GM11168 (cell line): ENCODE measurements at regions not wholly inside any gene's neighbourhood (a gene's known extent, or its start where the extent isn't known, plus 50 kb on each side); places are given as distances from the start of the nearest gene placed in this dataset.

Source experiments
- in situ Hi-C: fragments of 300-500 bp; cut with MboI; formaldehyde crosslinking; loops from one replicate; pipeline ENCODE4 v1.12.0; 2022; ENCODE audit warnings: low sequenced_read_pairs; ENCODE audit not compliant: unreplicated experiment

- in situ Hi-C loops, result no loop called here
Measured at GRCh38 chr21:16070207-16070651, 340.4 kb downstream of the USP25 start.

GRCh38 chr21:16071092-16071491 lies 341.3 kb downstream of the USP25 start:
- in situ Hi-C loops, result no loop called here

GRCh38 chr21:16071761-16072160 lies 342.0 kb downstream of the USP25 start:
- in situ Hi-C loops, result no loop called here

DNA sequence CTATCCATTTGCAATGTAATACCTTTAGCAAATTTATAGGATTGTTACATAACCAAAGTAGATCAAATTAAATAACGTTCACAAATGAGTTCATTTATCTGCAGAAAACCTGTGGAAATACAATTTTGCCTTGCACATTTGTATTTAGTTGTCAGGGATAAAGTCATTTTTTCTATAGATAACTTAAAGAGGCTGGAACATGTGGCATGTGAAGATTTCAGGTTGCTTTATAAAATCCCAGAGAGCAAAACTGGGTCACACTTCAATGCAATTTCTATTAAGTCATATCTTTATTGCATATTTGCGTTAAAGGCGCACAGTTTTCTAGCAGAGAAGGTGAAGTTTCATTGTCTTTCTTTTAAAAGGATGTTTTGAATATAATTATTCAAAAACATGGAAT lies 342.4 kb downstream of the USP25 start:
- in situ Hi-C loops, result no loop called here

- in situ Hi-C loops, result no loop called here
Measured at GRCh38 chr21:16072737-16073136, 343.0 kb downstream of the USP25 start.

GRCh38 chr21:16073586-16073985 lies 343.8 kb downstream of the USP25 start:
- in situ Hi-C loops, result no loop called here

GRCh38 chr21:16074950-16075489 lies 345.2 kb downstream of the USP25 start:
- in situ Hi-C loops, result loop anchor here (25.0 kb wide), 1 partner anchor 262 kb away; no protein-coding TSS in a partner anchor

GRCh38 chr21:16075649-16076282 lies 346.0 kb downstream of the USP25 start:
- in situ Hi-C loops, result loop anchor here (25.0 kb wide), 1 partner anchor 262 kb away; no protein-coding TSS in a partner anchor

DNA sequence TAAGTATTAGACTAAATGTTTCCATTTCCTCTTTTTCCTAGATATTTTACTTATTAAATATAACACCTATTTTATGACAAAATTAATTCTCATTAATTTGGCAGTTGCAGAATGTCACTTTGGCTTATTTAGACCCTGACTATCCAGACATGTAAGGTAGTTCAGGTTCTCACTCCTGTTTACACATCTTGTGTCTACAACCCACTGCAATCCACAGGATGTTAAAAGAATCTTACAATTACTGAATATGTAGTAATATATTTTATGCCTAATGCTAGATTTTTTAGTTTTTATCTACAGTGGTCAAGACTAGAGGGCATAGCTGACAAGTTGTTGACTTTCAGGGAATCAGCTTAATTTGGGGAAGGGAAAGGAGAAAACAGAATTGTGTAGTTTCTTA lies 346.7 kb downstream of the USP25 start:
- in situ Hi-C loops, result loop anchor here (25.0 kb wide), 1 partner anchor 261 kb away; no protein-coding TSS in a partner anchor

DNA sequence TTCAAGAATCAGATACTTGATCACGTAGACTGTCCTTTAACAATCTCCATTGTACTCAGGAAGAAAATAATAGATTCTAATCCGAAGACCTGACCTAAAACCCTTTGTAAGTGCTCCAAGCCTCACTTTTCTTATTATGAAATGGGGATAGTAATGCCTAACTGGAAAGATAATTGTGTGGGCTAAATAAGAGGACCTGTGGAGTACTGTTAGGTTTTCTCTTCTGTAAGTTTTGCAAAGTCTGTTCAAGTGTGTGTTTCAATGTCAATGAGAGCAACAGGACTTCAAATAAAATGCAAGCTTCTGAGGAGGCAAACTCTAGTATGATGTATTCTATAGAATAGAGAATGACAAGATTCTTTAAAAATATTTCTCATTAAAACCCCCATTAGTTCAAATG lies 348.6 kb downstream of the USP25 start:
- in situ Hi-C loops, result loop anchor here (25.0 kb wide), 1 partner anchor 259 kb away; no protein-coding TSS in a partner anchor

GRCh38 chr21:16079830-16080229 lies 350.0 kb downstream of the USP25 start:
- in situ Hi-C loops, result loop anchor here (25.0 kb wide), 1 partner anchor 257 kb away; no protein-coding TSS in a partner anchor

DNA sequence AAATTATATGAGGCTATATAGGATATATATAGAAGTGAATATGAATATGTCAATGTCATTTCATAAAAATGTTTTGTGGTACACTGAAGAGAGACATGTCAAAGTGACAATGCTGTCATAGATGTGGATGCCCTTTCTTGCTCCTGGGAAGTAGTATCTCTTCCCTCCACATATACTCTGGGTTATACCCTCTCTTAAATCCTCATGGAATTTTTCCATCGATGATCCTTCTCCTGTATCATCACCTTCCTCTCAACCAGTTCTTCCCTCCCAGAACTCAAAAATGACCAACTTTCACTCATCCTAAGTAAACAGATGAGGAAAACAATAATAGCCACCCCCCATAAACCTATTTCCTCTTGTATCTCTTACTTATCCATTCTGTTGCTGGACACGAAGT lies 351.5 kb downstream of the USP25 start:
- in situ Hi-C loops, result loop anchor here (25.0 kb wide), 1 partner anchor 256 kb away; no protein-coding TSS in a partner anchor

GRCh38 chr21:16082038-16082816 lies 352.4 kb downstream of the USP25 start:
- in situ Hi-C loops, result loop anchor here (25.0 kb wide), 1 partner anchor 255 kb away; no protein-coding TSS in a partner anchor

DNA sequence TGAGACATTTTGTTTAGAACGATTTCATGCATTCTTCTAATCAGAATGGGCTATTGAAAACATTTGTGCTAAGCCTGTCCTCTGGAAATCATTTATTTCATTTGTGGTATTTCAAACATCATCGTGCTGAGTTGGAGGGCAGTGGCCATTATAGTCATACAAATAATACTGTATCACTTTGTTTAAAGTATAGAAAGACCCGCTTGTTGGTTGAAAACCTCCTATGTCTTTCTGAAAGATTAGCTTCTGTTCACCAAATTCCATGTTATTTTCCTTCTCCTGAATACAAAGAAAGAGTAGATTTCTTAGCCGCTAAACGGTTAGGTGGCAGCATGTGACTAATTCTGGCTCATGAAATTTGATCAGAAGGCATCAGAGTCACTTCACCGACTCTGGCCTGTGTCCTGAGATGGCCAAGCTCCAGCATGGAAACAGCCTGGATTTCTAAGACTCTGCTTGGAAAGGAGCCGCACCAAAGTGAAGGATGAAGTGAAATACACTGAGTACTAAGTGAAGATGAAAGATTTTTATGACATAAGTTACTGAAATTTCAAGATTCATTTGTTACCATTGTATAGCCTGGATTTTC lies 355.1 kb downstream of the USP25 start:
- in situ Hi-C loops, result loop anchor here (25.0 kb wide), 1 partner anchor 252 kb away; no protein-coding TSS in a partner anchor

DNA sequence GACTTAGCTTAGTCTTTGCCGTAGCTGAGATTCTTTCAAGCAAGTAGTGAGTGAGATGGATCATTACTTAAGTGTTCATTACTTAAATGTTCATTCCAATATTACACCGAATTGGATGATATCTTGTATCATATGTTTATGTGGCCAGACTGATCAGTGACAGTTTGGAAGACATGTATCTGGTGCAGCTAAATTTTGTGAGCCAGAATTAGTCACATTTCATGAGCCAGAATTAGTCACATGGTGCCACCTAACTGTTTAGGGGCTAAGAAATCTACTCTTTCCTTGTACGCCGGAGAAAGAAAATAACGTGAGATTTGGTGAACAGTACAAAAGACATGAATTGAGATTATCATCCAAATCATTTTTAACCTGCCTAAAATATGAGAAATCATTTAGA lies 355.6 kb downstream of the USP25 start:
- in situ Hi-C loops, result loop anchor here (25.0 kb wide), 1 partner anchor 252 kb away; no protein-coding TSS in a partner anchor

DNA sequence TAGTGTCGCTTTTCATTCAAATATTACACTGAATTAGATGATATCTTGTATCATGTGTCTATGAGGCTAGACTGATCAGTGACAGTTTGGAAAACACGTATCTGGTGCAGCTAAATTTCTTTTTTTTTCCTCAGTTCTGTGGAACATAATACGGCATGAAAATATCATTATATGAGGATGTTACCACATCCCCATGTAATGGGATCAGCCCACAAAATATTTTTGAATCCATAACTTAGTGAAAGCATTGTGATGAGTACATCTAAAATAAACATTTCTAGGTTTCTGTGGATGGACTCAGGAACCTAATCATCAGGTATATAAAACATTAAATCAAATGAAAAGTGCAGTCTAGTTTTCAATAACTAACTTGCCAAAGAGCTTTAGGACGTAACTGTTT lies 356.3 kb downstream of the USP25 start:
- in situ Hi-C loops, result loop anchor here (25.0 kb wide), 1 partner anchor 251 kb away; no protein-coding TSS in a partner anchor

GRCh38 chr21:16086936-16087335 lies 357.2 kb downstream of the USP25 start:
- in situ Hi-C loops, result loop anchor here (25.0 kb wide), 1 partner anchor 250 kb away; no protein-coding TSS in a partner anchor

DNA sequence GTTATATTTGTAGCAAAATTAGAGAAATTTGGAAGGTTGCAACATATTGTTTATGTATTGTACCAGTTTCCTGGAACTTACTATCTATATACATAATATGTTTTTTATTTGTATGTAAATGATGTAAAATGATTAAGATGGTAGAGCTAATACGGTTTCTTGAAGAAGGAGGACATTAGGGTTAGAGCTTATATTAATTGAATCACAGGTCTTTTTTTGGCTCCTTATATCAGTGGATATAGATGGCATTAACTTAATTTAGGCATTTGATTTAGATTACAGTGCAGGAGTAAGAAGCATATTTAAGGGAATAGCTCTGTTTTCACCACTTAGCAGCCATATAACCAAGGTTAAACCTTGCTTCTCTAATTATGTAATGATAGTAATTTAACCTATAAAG lies 357.7 kb downstream of the USP25 start:
- in situ Hi-C loops, result loop anchor here (25.0 kb wide), 1 partner anchor 250 kb away; no protein-coding TSS in a partner anchor

DNA sequence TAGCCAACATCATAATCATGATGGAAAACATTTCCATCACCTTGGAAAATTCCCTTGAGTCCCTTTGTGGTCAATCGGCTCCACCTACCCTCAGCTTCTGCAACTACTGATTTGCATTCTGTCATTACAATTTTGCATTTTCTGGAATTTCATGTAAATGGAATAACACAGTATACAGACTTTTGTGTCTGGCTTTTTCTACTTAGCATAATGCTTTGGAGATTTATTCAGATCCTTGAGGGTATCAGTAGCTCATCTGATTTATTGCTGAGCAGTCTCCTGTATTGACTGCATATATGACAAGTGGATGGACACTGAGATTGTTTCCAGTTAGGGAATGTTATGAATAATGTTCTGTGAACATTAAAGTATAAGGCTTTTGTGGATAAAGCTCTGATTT lies 358.3 kb downstream of the USP25 start:
- in situ Hi-C loops, result loop anchor here (25.0 kb wide), 1 partner anchor 249 kb away; no protein-coding TSS in a partner anchor

GRCh38 chr21:16095005-16095404 lies 365.2 kb downstream of the USP25 start:
- in situ Hi-C loops, result loop anchor here (25.0 kb wide), 1 partner anchor 242 kb away; no protein-coding TSS in a partner anchor
